ENCODE measurements at regions not wholly inside any gene's neighbourhood (a gene's known extent, or its start where the extent isn't known, plus 50 kb on each side); places are given as distances from the start of the nearest gene placed in this dataset.

- no peak for TF ChIP-seq CTCF (IDR thresholded peaks at IDR 0.05; ENCODE audit: poor library complexity)
- no peak for TF ChIP-seq EZH2 (IDR thresholded peaks at IDR 0.05; ENCODE audit: borderline replicate concordance)
Measured at GRCh38 chr5:104016646-104017045, 454.1 kb upstream of the NUDT12 start.
